Mesendoderm (in vitro differentiated cells): ENCODE measurements at regions not wholly inside any gene's neighbourhood (a gene's known extent, or its start where the extent isn't known, plus 50 kb on each side); places are given as distances from the start of the nearest gene placed in this dataset.

Source experiments
- DNase-seq: peaks from one replicate; pipeline ENCODE4 v3.0.0; 2013
- H2AK5ac ChIP-seq: 2 replicates; pipeline ENCODE4 v1.6.1; 2013; ENCODE audit warnings: low read length, inconsistent platforms
- H2BK120ac ChIP-seq: 2 replicates; pipeline ENCODE4 v1.6.1; 2013; ENCODE audit warnings: low read depth, mild to moderate bottlenecking, low read length, moderate library complexity, mixed read lengths
- H2BK15ac ChIP-seq: replicated peaks from 2 replicates; pipeline ENCODE4 v1.6.1; 2013; ENCODE audit warnings: low read depth, mild to moderate bottlenecking, moderate library complexity
- H2BK5ac ChIP-seq: 2 replicates; pipeline ENCODE4 v1.6.1; 2013; ENCODE audit warnings: low read length, inconsistent platforms
- H3K18ac ChIP-seq: 2 replicates; pipeline ENCODE4 v1.6.1; 2013; ENCODE audit warnings: mild to moderate bottlenecking, low read length, mixed read lengths
- H3K23ac ChIP-seq: one replicate; pipeline ENCODE4 v1.6.1; 2013; ENCODE audit warnings: low read length
- H3K27ac ChIP-seq: 2 replicates; pipeline ENCODE4 v1.5.1; 2013; ENCODE audit warnings: low read depth, mild to moderate bottlenecking, inconsistent platforms, low read length, moderate library complexity
- H3K27me3 ChIP-seq: 2 replicates; pipeline ENCODE4 v1.6.1; 2013; ENCODE audit warnings: low read length, control low read depth, mild to moderate bottlenecking, inconsistent platforms; ENCODE audit not compliant: insufficient read depth, poor library complexity
- H3K36me3 ChIP-seq: 2 replicates; pipeline ENCODE4 v1.6.1; 2013; ENCODE audit warnings: low read length, inconsistent platforms; ENCODE audit not compliant: control insufficient read depth, insufficient read depth
- H3K4ac ChIP-seq: one replicate; pipeline ENCODE4 v1.6.1; 2013; ENCODE audit warnings: low read depth, mild to moderate bottlenecking, low read length, moderate library complexity
- H3K4me1 ChIP-seq: 2 replicates; pipeline ENCODE4 v1.6.1; 2013; ENCODE audit warnings: low read depth, low read length, inconsistent platforms; ENCODE audit not compliant: control insufficient read depth
- H3K4me2 ChIP-seq: 2 replicates; pipeline ENCODE4 v1.6.1; 2013; ENCODE audit warnings: low read length
- H3K4me3 ChIP-seq: 2 replicates; pipeline ENCODE4 v1.5.1; 2013; ENCODE audit warnings: mild to moderate bottlenecking, low read length
- H3K56ac ChIP-seq: one replicate; pipeline ENCODE4 v1.6.1; 2013; ENCODE audit warnings: low read length
- H3K79me1 ChIP-seq: 2 replicates; pipeline ENCODE4 v1.6.1; 2013; ENCODE audit warnings: low read length, inconsistent platforms
- H3K79me2 ChIP-seq: 2 replicates; pipeline ENCODE4 v1.6.1; 2013; ENCODE audit warnings: mild to moderate bottlenecking, low read length; ENCODE audit not compliant: control insufficient read depth, insufficient read depth
- H3K9ac ChIP-seq: 2 replicates; pipeline ENCODE4 v1.6.1; 2013; ENCODE audit warnings: low read length, inconsistent platforms
- H4K5ac ChIP-seq: one replicate; pipeline ENCODE4 v1.6.1; 2013; ENCODE audit warnings: low read length
- H4K8ac ChIP-seq: one replicate; pipeline ENCODE4 v1.6.1; 2013; ENCODE audit warnings: low read depth, mild to moderate bottlenecking, control low read depth, low read length, moderate library complexity
- WGBS: extraction: QIAGEN DNeasy Blood & Tissue Kit; methylation state at CpG from one replicate; pipeline ENCODE4 v1.1.7; 2013; ENCODE audit warnings: low lambda C conversion rate, missing lambda C conversion rate; ENCODE audit not compliant: insufficient coverage; ENCODE audit errors: extremely low coverage; 5-methylcytosine and 5-hydroxymethylcytosine counted together

DNA sequence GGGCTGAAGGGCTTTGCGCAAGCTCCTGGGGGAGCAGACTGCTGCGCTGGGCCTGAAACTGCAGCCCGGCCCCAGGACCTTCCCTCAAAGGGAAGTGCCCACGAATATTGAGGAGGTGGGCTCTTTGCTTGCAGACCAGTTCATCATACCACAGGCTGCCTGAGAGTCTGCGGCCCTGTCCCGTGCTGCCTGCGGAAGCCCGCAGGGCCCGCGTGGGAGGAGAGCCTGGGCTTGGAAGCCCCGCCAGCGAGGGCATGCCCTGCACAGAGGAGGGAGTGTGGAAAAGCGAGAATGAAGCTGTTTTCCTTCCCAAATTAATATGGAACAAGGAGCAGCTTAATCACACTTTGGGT is 83.6 kb upstream of the MKI67 start:
- no peak overlapping the region for H4K8ac ChIP-seq
- no peaks in the 10 kb centered on the region for H3K27me3 ChIP-seq
- H2BK5ac ChIP-seq: no peak overlapping the region
- no CpG with 5 or more reads among the region's 13 CpGs for WGBS
- H2BK15ac ChIP-seq: no peak overlapping the region
- H2BK120ac ChIP-seq: no peak overlapping the region
- no peaks in the 10 kb centered on the region for H3K4me1 ChIP-seq
- H3K79me1 ChIP-seq: no peaks in the 10 kb centered on the region
- no peak overlapping the region for H3K23ac ChIP-seq
- no peak for DNase-seq
- H3K4ac ChIP-seq: no peak overlapping the region
- H3K36me3 ChIP-seq: no peaks in the 10 kb centered on the region
- H3K27ac ChIP-seq: no peak overlapping the region
- no peaks in the 10 kb centered on the region for H3K79me2 ChIP-seq
- H3K4me3 ChIP-seq: no peak overlapping the region
- no peak overlapping the region for H4K5ac ChIP-seq
- H2AK5ac ChIP-seq: no peak overlapping the region
- no peak overlapping the region for H3K18ac ChIP-seq
- H3K9ac ChIP-seq: no peak overlapping the region
- no peak overlapping the region for H3K4me2 ChIP-seq
- H3K56ac ChIP-seq: no peak overlapping the region

- Histone ChIP-seq H3K23ac (no peak overlapping the region), H3K27ac (no peak overlapping the region), H4K5ac (no peak overlapping the region), H3K27me3 (no peaks in the 10 kb centered on the region), H3K4me2 (peak overlapping the region; percentile 77), H3K56ac (peak overlapping the region; percentile 76), H3K79me1 (no peaks in the 10 kb centered on the region), H3K36me3 (no peaks in the 10 kb centered on the region), H3K9ac (peak overlapping the region; percentile 64), H3K4ac (no peak overlapping the region), H3K79me2 (no peaks in the 10 kb centered on the region), H2BK5ac (no peak overlapping the region), H3K4me1 (no peaks in the 10 kb centered on the region), H2BK120ac (no peak overlapping the region), H4K8ac (no peak overlapping the region), H3K18ac (peak overlapping the region; percentile 75), H3K4me3 (peak overlapping the region; percentile 62), H2BK15ac (no peak overlapping the region), H2AK5ac (no peak overlapping the region)
- DNase-seq: peak; percentile 55
- WGBS: no CpG with 5 or more reads among the region's 91 CpGs
These were observed 84.2 kb upstream of the MKI67 start for GRCh38 chr10:128210215-128211063.

DNA sequence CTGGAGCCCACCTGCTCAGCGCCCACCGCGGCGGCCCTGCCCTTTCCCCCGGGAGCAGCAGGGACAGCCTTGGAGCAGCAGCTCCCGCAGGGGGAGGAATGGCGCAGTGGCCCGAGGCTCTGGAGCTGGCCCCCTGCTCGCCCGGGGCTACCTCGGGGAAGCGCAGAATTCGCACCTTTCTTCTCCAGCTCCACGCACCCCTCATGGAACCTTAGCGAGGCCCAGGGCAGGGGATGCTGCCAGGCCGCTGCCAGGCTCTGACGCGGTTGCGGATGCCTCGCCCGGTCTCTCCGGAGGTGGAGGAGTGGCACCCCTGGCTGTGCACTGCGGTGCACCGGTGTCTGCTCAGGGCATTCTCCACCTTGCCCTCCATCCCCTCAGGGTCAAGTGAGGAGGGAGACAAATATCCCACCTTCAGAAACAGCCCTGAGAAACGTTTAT is 84.9 kb upstream of the MKI67 start:
- no peak overlapping the region for H2BK5ac ChIP-seq
- no peaks in the 10 kb centered on the region for H3K4me1 ChIP-seq
- peak overlapping the region; percentile 77 for H3K4me2 ChIP-seq
- H2BK120ac ChIP-seq: no peak overlapping the region
- no peaks in the 10 kb centered on the region for H3K79me2 ChIP-seq
- H3K9ac ChIP-seq: no peak overlapping the region
- H3K27me3 ChIP-seq: no peaks in the 10 kb centered on the region
- H4K5ac ChIP-seq: no peak overlapping the region
- H3K36me3 ChIP-seq: no peaks in the 10 kb centered on the region
- no peak overlapping the region for H4K8ac ChIP-seq
- no peak overlapping the region for H3K23ac ChIP-seq
- no peak overlapping the region for H2BK15ac ChIP-seq
- H3K18ac ChIP-seq: no peak overlapping the region
- DNase-seq: no peak
- H3K79me1 ChIP-seq: no peaks in the 10 kb centered on the region
- WGBS: no CpG with 5 or more reads among the region's 25 CpGs
- no peak overlapping the region for H3K4me3 ChIP-seq
- H3K27ac ChIP-seq: no peak overlapping the region
- H3K4ac ChIP-seq: no peak overlapping the region
- H3K56ac ChIP-seq: no peak overlapping the region
- no peak overlapping the region for H2AK5ac ChIP-seq

- Histone ChIP-seq H2BK120ac (no peak overlapping the region), H2AK5ac (no peak overlapping the region), H4K8ac (no peak overlapping the region), H3K56ac (no peak overlapping the region), H2BK15ac (no peak overlapping the region), H3K27ac (no peak overlapping the region), H3K4ac (no peak overlapping the region), H3K36me3 (no peaks in the 10 kb centered on the region), H3K79me1 (no peaks in the 10 kb centered on the region), H3K9ac (no peak overlapping the region), H3K4me2 (no peak overlapping the region), H4K5ac (no peak overlapping the region), H3K4me1 (no peaks in the 10 kb centered on the region), H3K23ac (no peak overlapping the region), H3K18ac (no peak overlapping the region), H3K4me3 (no peak overlapping the region), H3K79me2 (no peaks in the 10 kb centered on the region), H2BK5ac (no peak overlapping the region), H3K27me3 (no peaks in the 10 kb centered on the region)
- WGBS: no CpG with 5 or more reads among the region's 32 CpGs
- peak; percentile 87 for DNase-seq
These were observed 85.9 kb upstream of the MKI67 start for GRCh38 chr10:128211953-128212727.

- Histone ChIP-seq H3K79me1 (no peaks in the 10 kb centered on the region), H2BK15ac (no peak overlapping the region), H3K27ac (no peak overlapping the region), H3K36me3 (no peaks in the 10 kb centered on the region), H3K9ac (no peak overlapping the region), H2AK5ac (no peak overlapping the region), H4K5ac (no peak overlapping the region), H2BK120ac (no peak overlapping the region), H3K4me1 (no peaks in the 10 kb centered on the region), H3K18ac (no peak overlapping the region), H3K23ac (no peak overlapping the region), H2BK5ac (no peak overlapping the region), H3K56ac (no peak overlapping the region), H4K8ac (no peak overlapping the region), H3K4me3 (no peak overlapping the region), H3K4me2 (no peak overlapping the region), H3K27me3 (no peaks in the 10 kb centered on the region), H3K4ac (no peak overlapping the region), H3K79me2 (no peaks in the 10 kb centered on the region)
- no peak for DNase-seq
- WGBS: no CpG with 5 or more reads among the region's 7 CpGs
These were observed 86.9 kb upstream of the MKI67 start for GRCh38 chr10:128213156-128213555.
